ENCODE measurements at regions not wholly inside any gene's neighbourhood (a gene's known extent, or its start where the extent isn't known, plus 50 kb on each side); places are given as distances from the start of the nearest gene placed in this dataset.

DNA sequence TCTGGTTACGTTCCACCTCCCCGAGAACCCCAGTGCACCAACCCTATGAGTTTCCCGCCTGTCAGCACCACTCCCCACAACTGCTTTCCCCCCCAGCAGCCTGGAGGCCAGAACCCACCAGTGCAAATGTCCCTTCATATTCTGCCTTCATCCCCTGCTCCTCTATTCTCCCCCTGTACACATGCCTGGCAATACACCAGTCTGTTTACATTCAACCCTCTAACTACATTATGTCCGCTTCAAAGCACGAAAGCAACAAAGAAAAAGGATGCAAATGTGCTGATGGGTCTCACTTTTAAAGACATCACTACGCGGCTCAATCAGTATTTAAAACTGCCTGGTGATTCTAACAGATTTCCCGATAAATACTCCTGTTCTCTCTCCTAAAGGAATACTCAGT is 126.7 kb upstream of the SORBS2 start:
- Histone ChIP-seq H3K9me3 (ENCODE audit: control insufficient read depth, insufficient read depth, low read depth, low read length) (no peaks in the 10 kb centered on the region), H3K9ac (ENCODE audit: insufficient read depth, low read length) (no peak overlapping the region), H3K4me2 (ENCODE audit: extremely low read depth, insufficient read depth, low read length) (no peak overlapping the region), H3K4me3 (replicated peaks in 1 of 4; ENCODE audit: control extremely low read depth in 1 of 4, insufficient read depth in 1 of 4, low read depth in 3 of 4, low read length in 4 of 4) (no peak overlapping the region), H4K20me1 (ENCODE audit: control insufficient read depth, extremely low read depth, insufficient read depth, low read length) (no peaks in the 10 kb centered on the region), H3K27ac (ENCODE audit: insufficient read depth, low read length) (no peak overlapping the region), H3K79me2 (ENCODE audit: control insufficient read depth, insufficient read depth, low read length) (no peaks in the 10 kb centered on the region), H3K27me3 (ENCODE audit: control insufficient read depth, insufficient read depth, low read length) (no peaks in the 10 kb centered on the region), H3K4me1 (ENCODE audit: control insufficient read depth, extremely low read depth, insufficient read depth, low read length) (no peaks in the 10 kb centered on the region), H3K36me3 (ENCODE audit: control insufficient read depth, insufficient read depth, low read length) (no peaks in the 10 kb centered on the region), H2AFZ (ENCODE audit: low read length) (no peak overlapping the region)
- no peak for TF ChIP-seq EZH2 (IDR thresholded peaks at IDR 0.05; ENCODE audit: low read length, missing control alignments)
- TF ChIP-seq, protein P1, sequence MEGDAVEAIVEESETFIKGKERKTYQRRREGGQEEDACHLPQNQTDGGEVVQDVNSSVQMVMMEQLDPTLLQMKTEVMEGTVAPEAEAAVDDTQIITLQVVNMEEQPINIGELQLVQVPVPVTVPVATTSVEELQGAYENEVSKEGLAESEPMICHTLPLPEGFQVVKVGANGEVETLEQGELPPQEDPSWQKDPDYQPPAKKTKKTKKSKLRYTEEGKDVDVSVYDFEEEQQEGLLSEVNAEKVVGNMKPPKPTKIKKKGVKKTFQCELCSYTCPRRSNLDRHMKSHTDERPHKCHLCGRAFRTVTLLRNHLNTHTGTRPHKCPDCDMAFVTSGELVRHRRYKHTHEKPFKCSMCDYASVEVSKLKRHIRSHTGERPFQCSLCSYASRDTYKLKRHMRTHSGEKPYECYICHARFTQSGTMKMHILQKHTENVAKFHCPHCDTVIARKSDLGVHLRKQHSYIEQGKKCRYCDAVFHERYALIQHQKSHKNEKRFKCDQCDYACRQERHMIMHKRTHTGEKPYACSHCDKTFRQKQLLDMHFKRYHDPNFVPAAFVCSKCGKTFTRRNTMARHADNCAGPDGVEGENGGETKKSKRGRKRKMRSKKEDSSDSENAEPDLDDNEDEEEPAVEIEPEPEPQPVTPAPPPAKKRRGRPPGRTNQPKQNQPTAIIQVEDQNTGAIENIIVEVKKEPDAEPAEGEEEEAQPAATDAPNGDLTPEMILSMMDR (conservative IDR thresholded peaks at IDR 0.05 in 1 of 2, IDR thresholded peaks at IDR 0.05 in 1 of 2; ENCODE audit: low read depth in 1 of 2, low read length in 2 of 2), result no peak
- DNase-seq (ENCODE audit: low read depth in 2 of 2), result no peak

DNA sequence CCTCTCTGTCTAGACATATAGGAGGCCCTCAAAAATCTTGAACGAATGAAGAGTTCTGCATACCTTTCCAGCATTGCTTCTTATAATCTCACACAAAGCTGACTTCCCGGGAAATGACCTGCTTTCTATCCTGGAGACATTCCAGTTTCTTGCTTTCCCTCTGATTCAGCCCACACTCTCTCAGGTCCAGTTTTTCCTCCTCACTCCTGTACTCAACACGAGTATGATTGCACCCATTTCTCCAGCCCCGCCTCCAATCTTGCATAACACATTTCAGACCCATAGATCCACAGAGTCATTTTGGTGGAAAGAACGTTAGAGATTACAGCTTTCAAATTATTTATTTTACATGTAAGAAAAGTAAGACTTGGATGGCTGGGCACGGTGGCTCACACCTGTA is 127.5 kb upstream of the TLR3 start:
- Histone ChIP-seq H3K36me3 (ENCODE audit: control insufficient read depth, insufficient read depth, low read length) (no peaks in the 10 kb centered on the region), H3K27me3 (ENCODE audit: control insufficient read depth, insufficient read depth, low read length) (no peaks in the 10 kb centered on the region), H3K4me3 (replicated peaks in 1 of 4; ENCODE audit: control extremely low read depth in 1 of 4, insufficient read depth in 1 of 4, low read depth in 3 of 4, low read length in 4 of 4) (no peak overlapping the region), H3K79me2 (ENCODE audit: control insufficient read depth, insufficient read depth, low read length) (no peaks in the 10 kb centered on the region), H3K9ac (ENCODE audit: insufficient read depth, low read length) (no peak overlapping the region), H3K9me3 (ENCODE audit: control insufficient read depth, insufficient read depth, low read depth, low read length) (no peaks in the 10 kb centered on the region), H2AFZ (ENCODE audit: low read length) (no peak overlapping the region), H3K27ac (ENCODE audit: insufficient read depth, low read length) (no peak overlapping the region), H3K4me2 (ENCODE audit: extremely low read depth, insufficient read depth, low read length) (no peak overlapping the region), H3K4me1 (ENCODE audit: control insufficient read depth, extremely low read depth, insufficient read depth, low read length) (no peaks in the 10 kb centered on the region), H4K20me1 (ENCODE audit: control insufficient read depth, extremely low read depth, insufficient read depth, low read length) (no peaks in the 10 kb centered on the region)
- TF ChIP-seq EZH2 (IDR thresholded peaks at IDR 0.05; ENCODE audit: low read length, missing control alignments), result no peak
- DNase-seq (ENCODE audit: low read depth in 2 of 2), result no peak

DNA sequence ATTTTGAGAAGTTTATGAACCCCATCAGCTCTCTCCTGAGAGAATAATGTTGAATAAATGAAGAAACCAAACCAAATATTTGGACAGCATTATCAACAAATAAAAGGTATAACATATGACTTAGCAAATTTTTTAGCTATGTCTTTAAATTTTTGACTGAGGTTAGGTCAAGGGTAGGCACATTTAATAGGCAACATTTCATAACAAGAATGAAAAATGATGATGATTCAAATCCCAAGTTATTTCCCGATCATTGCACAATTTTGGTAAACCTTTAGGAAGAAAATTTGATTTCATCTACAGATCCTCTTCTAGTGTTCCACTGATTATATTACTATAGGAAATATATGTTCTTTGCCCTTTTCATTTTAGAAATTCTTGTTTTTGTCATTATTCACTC is 123.7 kb upstream of the TLR3 start:
- Histone ChIP-seq H3K36me3 (ENCODE audit: control insufficient read depth, insufficient read depth, low read length) (no peaks in the 10 kb centered on the region), H3K27me3 (ENCODE audit: control insufficient read depth, insufficient read depth, low read length) (no peaks in the 10 kb centered on the region), H3K4me1 (ENCODE audit: control insufficient read depth, extremely low read depth, insufficient read depth, low read length) (no peaks in the 10 kb centered on the region), H2AFZ (ENCODE audit: low read length) (no peak overlapping the region), H3K27ac (ENCODE audit: insufficient read depth, low read length) (no peak overlapping the region), H3K4me2 (ENCODE audit: extremely low read depth, insufficient read depth, low read length) (no peak overlapping the region), H4K20me1 (ENCODE audit: control insufficient read depth, extremely low read depth, insufficient read depth, low read length) (no peaks in the 10 kb centered on the region), H3K9ac (ENCODE audit: insufficient read depth, low read length) (no peak overlapping the region), H3K4me3 (replicated peaks in 1 of 4; ENCODE audit: control extremely low read depth in 1 of 4, insufficient read depth in 1 of 4, low read depth in 3 of 4, low read length in 4 of 4) (no peak overlapping the region), H3K9me3 (ENCODE audit: control insufficient read depth, insufficient read depth, low read depth, low read length) (no peaks in the 10 kb centered on the region), H3K79me2 (ENCODE audit: control insufficient read depth, insufficient read depth, low read length) (no peaks in the 10 kb centered on the region)
- TF ChIP-seq EZH2 (IDR thresholded peaks at IDR 0.05; ENCODE audit: low read length, missing control alignments), result no peak
- TF ChIP-seq, protein P1 (conservative IDR thresholded peaks at IDR 0.05 in 1 of 2, IDR thresholded peaks at IDR 0.05 in 1 of 2; ENCODE audit: low read depth in 1 of 2, low read length in 2 of 2), result no peak
- peak in 1 of 2 donors; percentile 20 for DNase-seq (ENCODE audit: low read depth in 2 of 2)

Data from fibroblast of lung (primary cell).